Retinal pigment epithelial cell (primary cell): ENCODE measurements at regions not wholly inside any gene's neighbourhood (a gene's known extent, or its start where the extent isn't known, plus 50 kb on each side); places are given as distances from the start of the nearest gene placed in this dataset.

ENCODE experiments used
- DNase-seq: peaks from one replicate; pipeline ENCODE4 v3.0.0-alpha.2; 2010; ENCODE audit warnings: low read depth
- H3K4me3 ChIP-seq: 2 replicates; pipeline ENCODE4 v1.5.1; 2011; ENCODE audit warnings: mild to moderate bottlenecking, low read length, control low read depth, moderate library complexity
- TF ChIP-seq, protein P1 (sequence below): conservative IDR thresholded peaks from 2 replicates; pipeline ENCODE4 v1.5.1; 2011; ENCODE audit warnings: low read depth, low read length, control low read depth, inconsistent platforms

- no peak for DNase-seq
- TF ChIP-seq, protein P1, sequence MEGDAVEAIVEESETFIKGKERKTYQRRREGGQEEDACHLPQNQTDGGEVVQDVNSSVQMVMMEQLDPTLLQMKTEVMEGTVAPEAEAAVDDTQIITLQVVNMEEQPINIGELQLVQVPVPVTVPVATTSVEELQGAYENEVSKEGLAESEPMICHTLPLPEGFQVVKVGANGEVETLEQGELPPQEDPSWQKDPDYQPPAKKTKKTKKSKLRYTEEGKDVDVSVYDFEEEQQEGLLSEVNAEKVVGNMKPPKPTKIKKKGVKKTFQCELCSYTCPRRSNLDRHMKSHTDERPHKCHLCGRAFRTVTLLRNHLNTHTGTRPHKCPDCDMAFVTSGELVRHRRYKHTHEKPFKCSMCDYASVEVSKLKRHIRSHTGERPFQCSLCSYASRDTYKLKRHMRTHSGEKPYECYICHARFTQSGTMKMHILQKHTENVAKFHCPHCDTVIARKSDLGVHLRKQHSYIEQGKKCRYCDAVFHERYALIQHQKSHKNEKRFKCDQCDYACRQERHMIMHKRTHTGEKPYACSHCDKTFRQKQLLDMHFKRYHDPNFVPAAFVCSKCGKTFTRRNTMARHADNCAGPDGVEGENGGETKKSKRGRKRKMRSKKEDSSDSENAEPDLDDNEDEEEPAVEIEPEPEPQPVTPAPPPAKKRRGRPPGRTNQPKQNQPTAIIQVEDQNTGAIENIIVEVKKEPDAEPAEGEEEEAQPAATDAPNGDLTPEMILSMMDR = no peak
- H3K4me3 ChIP-seq = no peak overlapping the region
Measured at GRCh38 chr12:111152561-111152960, 216.3 kb downstream of the PHETA1 start.

- no peak overlapping the region for H3K4me3 ChIP-seq
- DNase-seq = no peak
- TF ChIP-seq, protein P1 = no peak
Measured at GRCh38 chr12:111150921-111151840, 217.7 kb downstream of the PHETA1 start.

- TF ChIP-seq, protein P1 = no peak
- DNase-seq = no peak
- no peak overlapping the region for H3K4me3 ChIP-seq
Measured at GRCh38 chr12:111150360-111150759, 218.5 kb downstream of the PHETA1 start.

GRCh38 chr12:111149299-111149698 lies 219.6 kb downstream of the PHETA1 start:
- DNase-seq = no peak
- H3K4me3 ChIP-seq = no peak overlapping the region
- TF ChIP-seq, protein P1 = no peak

GRCh38 chr12:111148005-111148404 lies 220.9 kb downstream of the PHETA1 start:
- no peak for DNase-seq
- TF ChIP-seq, protein P1 = no peak
- no peak overlapping the region for H3K4me3 ChIP-seq

- no peak overlapping the region for H3K4me3 ChIP-seq
- TF ChIP-seq, protein P1 = no peak
- DNase-seq = no peak
Measured at GRCh38 chr12:111143271-111143670, 222.9 kb upstream of the MYL2 start.

DNA sequence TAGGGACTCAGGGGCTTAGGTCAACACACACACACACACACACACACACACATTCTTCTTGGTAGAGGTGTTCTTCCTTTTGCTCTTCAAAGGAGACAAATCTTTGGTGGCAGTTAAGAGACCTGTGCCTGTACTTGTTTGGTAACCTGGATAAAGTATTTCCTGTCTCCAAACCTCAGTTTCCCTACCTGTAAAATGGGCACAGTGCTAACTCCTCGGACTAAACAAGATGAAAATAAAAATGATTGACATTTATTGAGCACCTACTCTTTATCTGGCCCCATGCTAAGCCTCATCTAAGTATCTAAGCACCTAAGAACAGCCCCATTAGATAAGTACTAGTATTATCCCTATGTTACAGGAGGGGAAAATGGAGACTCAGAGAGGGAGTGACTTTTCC lies 220.8 kb upstream of the MYL2 start:
- H3K4me3 ChIP-seq = no peak overlapping the region
- TF ChIP-seq, protein P1 = no peak
- DNase-seq = no peak
